SK-N-SH (cell line): ENCODE measurements at regions not wholly inside any gene's neighbourhood (a gene's known extent, or its start where the extent isn't known, plus 50 kb on each side); places are given as distances from the start of the nearest gene placed in this dataset.

Experiments used
- CTCF ChIA-PET: fragments of 300-600, 350-600 bp; formaldehyde crosslinking; extraction: SDS; loops from one replicate; lab custom pipeline; 2021; lab: Yijun Ruan, JAX
- POLR2A ChIA-PET: fragments of 350-600 bp; sonication (Branson Sonifier 250); formaldehyde crosslinking; extraction: SDS; loops from one replicate; lab custom pipeline; 2020; ENCODE audit warnings: antibody characterized with exemption, inconsistent platforms; lab: Yijun Ruan, JAX
- DNase-seq: peaks from one replicate; pipeline ENCODE4 v3.0.0; 2012
- H2AFZ ChIP-seq: fragments of 200-600 bp; sonication (generic); 2 replicates; pipeline ENCODE4 v1.8.1; 2016; ENCODE audit warnings: antibody characterized with exemption, mild to moderate bottlenecking, low read depth
- H3F3A ChIP-seq: fragments of 200-600 bp; sonication (generic); replicated peaks from 2 replicates; pipeline ENCODE3; 2016; ENCODE audit warnings: antibody characterized with exemption, mild to moderate bottlenecking; ENCODE audit not compliant: insufficient read depth
- H3K27ac ChIP-seq, 2 experiments: fragments of 200-500 bp in 1 of 2; fragments of 200-600 bp in 1 of 2; sonication (Bioruptor generic) in 1 of 2; sonication (generic), shearing (Covaris generic) in 1 of 2; 2 replicates each; pipeline versions ENCODE4 v1.5.1 to v1.6.1; 2014 to 2016; ENCODE audit warnings: low read depth in 2 of 2, inconsistent platforms in 1 of 2, low read length in 1 of 2, mild to moderate bottlenecking in 1 of 2, mixed read lengths in 1 of 2
- H3K27me3 ChIP-seq: fragments of 200-600 bp; sonication (generic), shearing (Covaris generic); 2 replicates; pipeline ENCODE4 v1.6.1; 2016; ENCODE audit warnings: mixed run types; ENCODE audit not compliant: insufficient read depth
- H3K36me3 ChIP-seq, 2 experiments: fragments of 200-500 bp in 1 of 2; fragments of 200-600 bp in 1 of 2; sonication (Bioruptor generic) in 1 of 2; sonication (generic) in 1 of 2; replicated peaks in 1 of 2; 2 replicates each; pipeline versions ENCODE3 to v1.5.1; 2014 to 2016; ENCODE audit warnings: low read length in 1 of 2, mild to moderate bottlenecking in 1 of 2; ENCODE audit not compliant: insufficient read depth in 2 of 2, control insufficient read depth in 1 of 2
- H3K4me1 ChIP-seq, 2 experiments: fragments of 200-500 bp in 1 of 2; fragments of 200-600 bp in 1 of 2; sonication (Bioruptor generic) in 1 of 2; sonication (generic), shearing (Covaris generic) in 1 of 2; 2 replicates each; pipeline versions ENCODE4 v1.5.1 to v1.6.1; 2014 to 2016; ENCODE audit warnings: low read depth in 1 of 2, low read length in 1 of 2, mixed run types in 1 of 2; ENCODE audit not compliant: insufficient read depth in 2 of 2, control insufficient read depth in 1 of 2
- H3K4me2 ChIP-seq: fragments of 200-600 bp; sonication (generic), shearing (Covaris generic); 2 replicates; pipeline ENCODE4 v1.6.1; 2017; ENCODE audit warnings: mixed run types
- H3K4me3 ChIP-seq, 2 experiments: fragments of 200-500 bp in 1 of 2; fragments of 200-600 bp in 1 of 2; sonication (Bioruptor generic) in 1 of 2; sonication (generic), shearing (Covaris generic) in 1 of 2; 2 replicates each; pipeline versions ENCODE4 v1.5.1 to v1.8.1; 2014 to 2016; ENCODE audit warnings: low read depth in 2 of 2, inconsistent platforms in 1 of 2, low read length in 1 of 2, mild to moderate bottlenecking in 1 of 2, mixed read lengths in 1 of 2, moderate library complexity in 1 of 2
- H3K79me2 ChIP-seq: fragments of 200-600 bp; sonication (generic); 2 replicates; pipeline ENCODE4 v1.8.1; 2017; ENCODE audit warnings: mild to moderate bottlenecking; ENCODE audit not compliant: insufficient read depth
- H3K9ac ChIP-seq: fragments of 200-600 bp; sonication (generic); 2 replicates; pipeline ENCODE4 v1.6.1; 2017; ENCODE audit warnings: mixed run types
- H3K9me2 ChIP-seq: fragments of 200-600 bp; sonication (generic); 2 replicates; pipeline ENCODE4 v1.6.1; 2017; ENCODE audit warnings: mixed run types
- H3K9me3 ChIP-seq: fragments of 200-600 bp; sonication (generic); 2 replicates; pipeline ENCODE4 v1.6.1; 2017; ENCODE audit warnings: mixed run types, mild to moderate bottlenecking, moderate library complexity
- H4K20me1 ChIP-seq: fragments of 200-600 bp; sonication (generic); 2 replicates; pipeline ENCODE4 v1.6.1; 2017; ENCODE audit warnings: mild to moderate bottlenecking, mixed run types; ENCODE audit not compliant: insufficient read depth
- ELF1 ChIP-seq: IDR thresholded peaks from 2 replicates; pipeline ENCODE4 v1.4.0; 2012
- FOXM1 ChIP-seq: IDR thresholded peaks from 2 replicates; pipeline ENCODE4 v1.4.0; 2012; ENCODE audit warnings: low read depth, mild to moderate bottlenecking
- GABPA ChIP-seq: IDR thresholded peaks from 2 replicates; pipeline ENCODE4 v1.4.0; 2012; ENCODE audit warnings: low read depth, mild to moderate bottlenecking
- GATA2 ChIP-seq: sonication (generic); formaldehyde crosslinking; IDR thresholded peaks from 2 replicates; pipeline ENCODE4 v1.5.0; 2020; ENCODE audit warnings: mild to moderate bottlenecking, missing genetic modification reagents
- JUND ChIP-seq: IDR thresholded peaks from 2 replicates; pipeline ENCODE4 v1.4.0; 2012
- MEF2A ChIP-seq: IDR thresholded peaks from 2 replicates; pipeline ENCODE4 v1.4.0; 2012; ENCODE audit warnings: low read depth, borderline replicate concordance
- NFIC ChIP-seq: IDR thresholded peaks from 2 replicates; pipeline ENCODE4 v1.4.0; 2012; ENCODE audit warnings: borderline replicate concordance
- NRF1 ChIP-seq: IDR thresholded peaks from 2 replicates; pipeline ENCODE4 v1.6.1; 2012; ENCODE audit warnings: low read depth, mild to moderate bottlenecking, low read length
- POLR2AphosphoS5 ChIP-seq: IDR thresholded peaks from 2 replicates; pipeline ENCODE4 v1.6.1; 2012; ENCODE audit warnings: low read depth, low read length
- RAD21 ChIP-seq: IDR thresholded peaks from 2 replicates; pipeline ENCODE4 v1.6.1; 2012; ENCODE audit warnings: mild to moderate bottlenecking, low read length
- RFX5 ChIP-seq: IDR thresholded peaks from 2 replicates; pipeline ENCODE4 v1.6.1; 2012; ENCODE audit warnings: mild to moderate bottlenecking, improper control_type of control experiment, low read length
- RXRA ChIP-seq: IDR thresholded peaks from 2 replicates; pipeline ENCODE4 v1.4.0; 2012; ENCODE audit warnings: low read depth, mild to moderate bottlenecking, borderline replicate concordance
- TAF1 ChIP-seq: IDR thresholded peaks from 2 replicates; pipeline ENCODE4 v1.6.1; 2012; ENCODE audit warnings: low read depth, mild to moderate bottlenecking, low read length, moderate library complexity, borderline replicate concordance
- TCF12 ChIP-seq: IDR thresholded peaks from 2 replicates; pipeline ENCODE4 v1.4.0; 2012
- TEAD4 ChIP-seq: IDR thresholded peaks from 2 replicates; pipeline ENCODE4 v1.4.0; 2012; ENCODE audit warnings: mild to moderate bottlenecking, borderline replicate concordance; ENCODE audit not compliant: insufficient read depth
- YY1 ChIP-seq: IDR thresholded peaks from 2 replicates; pipeline ENCODE4 v1.4.0; 2012; ENCODE audit warnings: low read depth, mild to moderate bottlenecking
- WGBS: methylation state at CpG from one replicate; pipeline ENCODE4 v1.1.6; 2017; ENCODE audit warnings: low lambda C conversion rate; 5-methylcytosine and 5-hydroxymethylcytosine counted together
- TF ChIP-seq, protein P1 (sequence below): fragments of 200-600 bp; sonication (generic); IDR thresholded peaks from 2 replicates; pipeline ENCODE4 v1.6.1; 2017; ENCODE audit warnings: antibody characterized with exemption, mild to moderate bottlenecking, moderate library complexity
- TF ChIP-seq, protein P2 (sequence below): IDR thresholded peaks from 2 replicates; pipeline ENCODE4 v1.6.1; 2012; ENCODE audit warnings: mild to moderate bottlenecking, low read depth, low read length, moderate library complexity
- TF ChIP-seq, protein P3 (sequence below): IDR thresholded peaks from 2 replicates; pipeline ENCODE4; 2012
- TF ChIP-seq, protein P4 (sequence below): fragments of 150-350 bp; IDR thresholded peaks from 2 replicates; pipeline ENCODE4 v1.6.1; 2016; ENCODE audit warnings: mild to moderate bottlenecking, low read depth, low read length

DNA sequence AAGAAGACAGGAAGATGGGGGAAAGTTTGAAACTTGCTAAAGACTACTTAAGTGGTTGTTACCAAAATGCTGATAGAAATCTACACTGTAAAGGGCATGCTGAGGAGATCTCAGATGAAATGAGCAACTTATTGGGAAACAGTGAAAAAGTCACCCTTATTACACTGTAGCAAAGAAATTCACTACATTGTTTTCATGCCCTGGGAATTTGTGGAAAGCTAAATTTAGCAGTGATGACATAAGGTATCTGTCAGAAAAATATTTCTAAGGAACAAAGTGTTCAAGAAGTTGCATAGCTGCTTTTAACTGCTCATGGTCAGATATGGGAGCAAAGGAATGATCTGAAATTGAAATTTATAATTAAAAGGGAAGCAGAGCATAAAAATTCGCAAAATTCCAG lies 702.4 kb upstream of the LRRC4C start (continued):
- TF ChIP-seq, protein P1, sequence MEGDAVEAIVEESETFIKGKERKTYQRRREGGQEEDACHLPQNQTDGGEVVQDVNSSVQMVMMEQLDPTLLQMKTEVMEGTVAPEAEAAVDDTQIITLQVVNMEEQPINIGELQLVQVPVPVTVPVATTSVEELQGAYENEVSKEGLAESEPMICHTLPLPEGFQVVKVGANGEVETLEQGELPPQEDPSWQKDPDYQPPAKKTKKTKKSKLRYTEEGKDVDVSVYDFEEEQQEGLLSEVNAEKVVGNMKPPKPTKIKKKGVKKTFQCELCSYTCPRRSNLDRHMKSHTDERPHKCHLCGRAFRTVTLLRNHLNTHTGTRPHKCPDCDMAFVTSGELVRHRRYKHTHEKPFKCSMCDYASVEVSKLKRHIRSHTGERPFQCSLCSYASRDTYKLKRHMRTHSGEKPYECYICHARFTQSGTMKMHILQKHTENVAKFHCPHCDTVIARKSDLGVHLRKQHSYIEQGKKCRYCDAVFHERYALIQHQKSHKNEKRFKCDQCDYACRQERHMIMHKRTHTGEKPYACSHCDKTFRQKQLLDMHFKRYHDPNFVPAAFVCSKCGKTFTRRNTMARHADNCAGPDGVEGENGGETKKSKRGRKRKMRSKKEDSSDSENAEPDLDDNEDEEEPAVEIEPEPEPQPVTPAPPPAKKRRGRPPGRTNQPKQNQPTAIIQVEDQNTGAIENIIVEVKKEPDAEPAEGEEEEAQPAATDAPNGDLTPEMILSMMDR, result no peak

DNA sequence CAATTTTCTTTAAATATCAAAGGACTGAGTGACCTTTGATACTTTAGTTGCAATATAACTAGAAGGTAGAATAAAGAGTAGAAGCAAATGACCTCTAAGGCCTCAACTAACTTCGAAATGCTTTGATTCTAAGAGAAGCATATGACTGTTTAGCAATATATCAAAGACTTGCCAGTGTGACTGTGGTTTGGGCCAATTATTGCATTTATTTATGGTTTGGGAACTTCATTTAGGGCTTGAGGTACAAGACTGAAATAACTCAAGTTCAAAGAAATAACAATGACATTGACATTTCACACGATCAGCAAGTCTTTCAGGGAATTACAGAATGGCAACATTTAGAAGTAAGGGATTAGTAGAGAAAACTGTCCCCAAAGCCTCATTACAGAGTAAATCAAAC lies 709.7 kb upstream of the LRRC4C start:
- Histone ChIP-seq H3F3A (no peaks in the 10 kb centered on the region), H3K27ac (no peak overlapping the region), H3K9me3 (0 out of 2 replicates have a peak, but pooled peaks cover 7% of the 10 kb centered on the region), H3K36me3 (no peaks in the 10 kb centered on the region), H3K9me2 (no peaks in the 10 kb centered on the region), H3K79me2 (no peaks in the 10 kb centered on the region), H2AFZ (no peak overlapping the region), H3K4me2 (no peak overlapping the region), H3K9ac (no peak overlapping the region), H4K20me1 (no peaks in the 10 kb centered on the region), H3K4me1 (no peaks in the 10 kb centered on the region), H3K4me3 (no peak overlapping the region), H3K27me3 (no peaks in the 10 kb centered on the region)
- TF ChIP-seq, protein P2, sequence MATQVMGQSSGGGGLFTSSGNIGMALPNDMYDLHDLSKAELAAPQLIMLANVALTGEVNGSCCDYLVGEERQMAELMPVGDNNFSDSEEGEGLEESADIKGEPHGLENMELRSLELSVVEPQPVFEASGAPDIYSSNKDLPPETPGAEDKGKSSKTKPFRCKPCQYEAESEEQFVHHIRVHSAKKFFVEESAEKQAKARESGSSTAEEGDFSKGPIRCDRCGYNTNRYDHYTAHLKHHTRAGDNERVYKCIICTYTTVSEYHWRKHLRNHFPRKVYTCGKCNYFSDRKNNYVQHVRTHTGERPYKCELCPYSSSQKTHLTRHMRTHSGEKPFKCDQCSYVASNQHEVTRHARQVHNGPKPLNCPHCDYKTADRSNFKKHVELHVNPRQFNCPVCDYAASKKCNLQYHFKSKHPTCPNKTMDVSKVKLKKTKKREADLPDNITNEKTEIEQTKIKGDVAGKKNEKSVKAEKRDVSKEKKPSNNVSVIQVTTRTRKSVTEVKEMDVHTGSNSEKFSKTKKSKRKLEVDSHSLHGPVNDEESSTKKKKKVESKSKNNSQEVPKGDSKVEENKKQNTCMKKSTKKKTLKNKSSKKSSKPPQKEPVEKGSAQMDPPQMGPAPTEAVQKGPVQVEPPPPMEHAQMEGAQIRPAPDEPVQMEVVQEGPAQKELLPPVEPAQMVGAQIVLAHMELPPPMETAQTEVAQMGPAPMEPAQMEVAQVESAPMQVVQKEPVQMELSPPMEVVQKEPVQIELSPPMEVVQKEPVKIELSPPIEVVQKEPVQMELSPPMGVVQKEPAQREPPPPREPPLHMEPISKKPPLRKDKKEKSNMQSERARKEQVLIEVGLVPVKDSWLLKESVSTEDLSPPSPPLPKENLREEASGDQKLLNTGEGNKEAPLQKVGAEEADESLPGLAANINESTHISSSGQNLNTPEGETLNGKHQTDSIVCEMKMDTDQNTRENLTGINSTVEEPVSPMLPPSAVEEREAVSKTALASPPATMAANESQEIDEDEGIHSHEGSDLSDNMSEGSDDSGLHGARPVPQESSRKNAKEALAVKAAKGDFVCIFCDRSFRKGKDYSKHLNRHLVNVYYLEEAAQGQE, result no peak
- TF ChIP-seq RFX5 (no peak), ELF1 (no peak), POLR2AphosphoS5 (no peak), GATA2 (CRISPR knock-in tag) (no peak), FOXM1 (no peak), TEAD4 (no peak), TCF12 (no peak), JUND (no peak), NFIC (no peak), RAD21 (no peak), RXRA (no peak), GABPA (no peak), TAF1 (no peak), NRF1 (no peak), MEF2A (no peak), YY1 (no peak)
- TF ChIP-seq, protein P3, sequence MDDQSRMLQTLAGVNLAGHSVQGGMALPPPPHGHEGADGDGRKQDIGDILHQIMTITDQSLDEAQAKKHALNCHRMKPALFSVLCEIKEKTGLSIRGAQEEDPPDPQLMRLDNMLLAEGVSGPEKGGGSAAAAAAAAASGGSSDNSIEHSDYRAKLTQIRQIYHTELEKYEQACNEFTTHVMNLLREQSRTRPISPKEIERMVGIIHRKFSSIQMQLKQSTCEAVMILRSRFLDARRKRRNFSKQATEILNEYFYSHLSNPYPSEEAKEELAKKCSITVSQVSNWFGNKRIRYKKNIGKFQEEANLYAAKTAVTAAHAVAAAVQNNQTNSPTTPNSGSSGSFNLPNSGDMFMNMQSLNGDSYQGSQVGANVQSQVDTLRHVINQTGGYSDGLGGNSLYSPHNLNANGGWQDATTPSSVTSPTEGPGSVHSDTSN, result no peak
- TF ChIP-seq, protein P4, sequence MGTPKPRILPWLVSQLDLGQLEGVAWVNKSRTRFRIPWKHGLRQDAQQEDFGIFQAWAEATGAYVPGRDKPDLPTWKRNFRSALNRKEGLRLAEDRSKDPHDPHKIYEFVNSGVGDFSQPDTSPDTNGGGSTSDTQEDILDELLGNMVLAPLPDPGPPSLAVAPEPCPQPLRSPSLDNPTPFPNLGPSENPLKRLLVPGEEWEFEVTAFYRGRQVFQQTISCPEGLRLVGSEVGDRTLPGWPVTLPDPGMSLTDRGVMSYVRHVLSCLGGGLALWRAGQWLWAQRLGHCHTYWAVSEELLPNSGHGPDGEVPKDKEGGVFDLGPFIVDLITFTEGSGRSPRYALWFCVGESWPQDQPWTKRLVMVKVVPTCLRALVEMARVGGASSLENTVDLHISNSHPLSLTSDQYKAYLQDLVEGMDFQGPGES, result no peak
- WGBS, result 12% methylated on average over 2 of the region's 2 CpGs
- CTCF ChIA-PET, result no interaction called here
- DNase-seq, result no peak
- POLR2A ChIA-PET, result no interaction called here
